NT2/D1 (cell line): ENCODE measurements at regions not wholly inside any gene's neighbourhood (a gene's known extent, or its start where the extent isn't known, plus 50 kb on each side); places are given as distances from the start of the nearest gene placed in this dataset.

Experiments used
- SUZ12 ChIP-seq: IDR thresholded peaks from 2 replicates; pipeline ENCODE4 v1.6.1; 2011; ENCODE audit not compliant: insufficient read length, insufficient read depth; ENCODE audit errors: extremely low read depth
- YY1 ChIP-seq: IDR thresholded peaks from 2 replicates; pipeline ENCODE4 v1.6.1; 2011; ENCODE audit not compliant: insufficient read length, insufficient read depth
- ZNF274 ChIP-seq: IDR thresholded peaks from 2 replicates; pipeline ENCODE4 v1.6.1; 2011; ENCODE audit warnings: mild to moderate bottlenecking, low read depth, low read length

DNA sequence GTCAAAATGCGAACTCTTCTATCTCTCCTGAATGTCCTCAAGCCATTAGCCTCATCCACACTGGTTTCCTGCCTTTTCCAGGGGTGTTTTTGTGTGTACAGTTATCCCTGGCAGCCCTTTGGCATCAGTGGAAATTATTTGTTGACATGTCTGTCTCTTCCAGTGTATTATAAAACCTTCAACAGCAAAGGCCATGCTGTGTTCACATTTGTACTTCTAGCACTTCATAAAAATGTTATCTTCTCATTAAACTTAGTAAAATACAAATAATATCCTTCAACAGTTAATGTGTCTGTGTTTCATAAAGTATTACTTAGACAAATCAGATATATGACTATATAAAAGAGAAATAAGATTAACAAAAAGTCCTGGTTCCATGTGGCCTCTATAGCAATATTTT, 359.5 kb upstream of the ARGLU1 start:
- TF ChIP-seq YY1 (no peak), ZNF274 (no peak), SUZ12 (no peak)
